HEK293 (cell line): ENCODE measurements at regions not wholly inside any gene's neighbourhood (a gene's known extent, or its start where the extent isn't known, plus 50 kb on each side); places are given as distances from the start of the nearest gene placed in this dataset.

Experiments used
- IKZF3 ChIP-seq: fragments of 450-650 bp; IDR thresholded peaks from 2 replicates; pipeline ENCODE4 v1.5.0; 2018; ENCODE audit warnings: missing biosample characterization, mild to moderate bottlenecking, missing genetic modification characterization, moderate library complexity
- MEIS1 ChIP-seq: sonication (generic); formaldehyde crosslinking; IDR thresholded peaks from 2 replicates; pipeline ENCODE4 v1.8.1; 2022; ENCODE audit warnings: missing genetic modification reagents, mild to moderate bottlenecking, borderline replicate concordance
- RBAK ChIP-seq: fragments of 450-650 bp; formaldehyde crosslinking; IDR thresholded peaks from 2 replicates; pipeline ENCODE4 v1.5.1; 2016; ENCODE audit warnings: missing biosample characterization, missing genetic modification characterization
- SP2 ChIP-seq: fragments of 450-650 bp; formaldehyde crosslinking; IDR thresholded peaks from 2 replicates; pipeline ENCODE4 v1.5.1; 2016; ENCODE audit warnings: missing biosample characterization, missing genetic modification characterization
- ZBTB21 ChIP-seq: fragments of 450-650 bp; formaldehyde crosslinking; IDR thresholded peaks from 2 replicates; pipeline ENCODE4 v1.5.1; 2017; ENCODE audit warnings: missing biosample characterization, missing genetic modification characterization
- ZBTB48 ChIP-seq: fragments of 450-650 bp; formaldehyde crosslinking; IDR thresholded peaks from 2 replicates; pipeline ENCODE4 v1.5.1; 2016; ENCODE audit warnings: missing biosample characterization, missing genetic modification characterization
- ZNF112 ChIP-seq: fragments of 450-650 bp; formaldehyde crosslinking; IDR thresholded peaks from 2 replicates; pipeline ENCODE4 v1.5.0; 2017; ENCODE audit warnings: missing biosample characterization, missing genetic modification characterization
- ZNF138 ChIP-seq: fragments of 450-650 bp; formaldehyde crosslinking; IDR thresholded peaks from 2 replicates; pipeline ENCODE4 v1.5.1; 2016; ENCODE audit warnings: missing biosample characterization, missing genetic modification characterization, borderline replicate concordance
- ZNF175 ChIP-seq: fragments of 450-650 bp; formaldehyde crosslinking; IDR thresholded peaks from 2 replicates; pipeline ENCODE4 v1.5.1; 2016; ENCODE audit warnings: missing biosample characterization, missing genetic modification characterization
- ZNF19 ChIP-seq: fragments of 450-650 bp; formaldehyde crosslinking; IDR thresholded peaks from 2 replicates; pipeline ENCODE4; 2016; ENCODE audit warnings: missing biosample characterization, missing genetic modification characterization, low read depth
- ZNF2 ChIP-seq: fragments of 450-650 bp; formaldehyde crosslinking; IDR thresholded peaks from 2 replicates; pipeline ENCODE4 v1.5.1; 2016; ENCODE audit warnings: missing biosample characterization, missing genetic modification characterization
- ZNF223 ChIP-seq: fragments of 450-650 bp; formaldehyde crosslinking; IDR thresholded peaks from 2 replicates; pipeline ENCODE4 v1.5.1; 2016; ENCODE audit warnings: missing biosample characterization, missing genetic modification characterization
- ZNF311 ChIP-seq: fragments of 450-650 bp; formaldehyde crosslinking; IDR thresholded peaks from 2 replicates; pipeline ENCODE4 v1.5.1; 2017; ENCODE audit warnings: missing biosample characterization, missing genetic modification characterization, borderline replicate concordance
- ZNF404 ChIP-seq: fragments of 450-650 bp; formaldehyde crosslinking; IDR thresholded peaks from 2 replicates; pipeline ENCODE4 v1.5.1; 2017; ENCODE audit warnings: missing biosample characterization, missing genetic modification characterization
- ZNF416 ChIP-seq: fragments of 450-650 bp; formaldehyde crosslinking; IDR thresholded peaks from 2 replicates; pipeline ENCODE4 v1.5.1; 2016; ENCODE audit warnings: missing biosample characterization, missing genetic modification characterization
- ZNF473 ChIP-seq: fragments of 450-650 bp; formaldehyde crosslinking; IDR thresholded peaks from 2 replicates; pipeline ENCODE4 v1.5.1; 2017; ENCODE audit warnings: missing biosample characterization, missing genetic modification characterization
- ZNF514 ChIP-seq: fragments of 450-650 bp; formaldehyde crosslinking; IDR thresholded peaks from 2 replicates; pipeline ENCODE4 v1.5.1; 2016; ENCODE audit warnings: missing biosample characterization, missing genetic modification characterization
- ZNF654 ChIP-seq: fragments of 450-650 bp; formaldehyde crosslinking; IDR thresholded peaks from 2 replicates; pipeline ENCODE4 v1.5.1; 2016; ENCODE audit warnings: low read depth, missing biosample characterization, missing genetic modification characterization
- ZNF747 ChIP-seq: fragments of 450-650 bp; formaldehyde crosslinking; IDR thresholded peaks from 2 replicates; pipeline ENCODE4 v1.5.1; 2016; ENCODE audit warnings: missing biosample characterization, missing genetic modification characterization
- ZNF837 ChIP-seq: fragments of 450-650 bp; formaldehyde crosslinking; IDR thresholded peaks from 2 replicates; pipeline ENCODE4 v1.5.1; 2016; ENCODE audit warnings: missing biosample characterization, missing genetic modification characterization
- ZNF843 ChIP-seq: fragments of 450-650 bp; formaldehyde crosslinking; IDR thresholded peaks from 2 replicates; pipeline ENCODE4 v1.5.1; 2016; ENCODE audit warnings: missing biosample characterization, missing genetic modification characterization
- TF ChIP-seq, protein P1 (sequence below): fragments of 450-650 bp; formaldehyde crosslinking; IDR thresholded peaks from 2 replicates; pipeline ENCODE4 v1.5.1; 2016; ENCODE audit warnings: missing biosample characterization, missing genetic modification characterization
- TF ChIP-seq, protein P2 (sequence below): fragments of 450-650 bp; formaldehyde crosslinking; IDR thresholded peaks from 2 replicates; pipeline ENCODE4 v1.5.1; 2016; ENCODE audit warnings: missing biosample characterization, missing genetic modification characterization
- TF ChIP-seq, protein P3 (sequence below): fragments of 450-650 bp; formaldehyde crosslinking; IDR thresholded peaks from 2 replicates; pipeline ENCODE4 v1.5.1; 2016; ENCODE audit warnings: missing biosample characterization, missing genetic modification characterization
- TF ChIP-seq, protein P4 (sequence below): fragments of 450-650 bp; formaldehyde crosslinking; IDR thresholded peaks from 2 replicates; pipeline ENCODE4 v1.5.1; 2016; ENCODE audit warnings: missing biosample characterization, missing genetic modification characterization, borderline replicate concordance

DNA sequence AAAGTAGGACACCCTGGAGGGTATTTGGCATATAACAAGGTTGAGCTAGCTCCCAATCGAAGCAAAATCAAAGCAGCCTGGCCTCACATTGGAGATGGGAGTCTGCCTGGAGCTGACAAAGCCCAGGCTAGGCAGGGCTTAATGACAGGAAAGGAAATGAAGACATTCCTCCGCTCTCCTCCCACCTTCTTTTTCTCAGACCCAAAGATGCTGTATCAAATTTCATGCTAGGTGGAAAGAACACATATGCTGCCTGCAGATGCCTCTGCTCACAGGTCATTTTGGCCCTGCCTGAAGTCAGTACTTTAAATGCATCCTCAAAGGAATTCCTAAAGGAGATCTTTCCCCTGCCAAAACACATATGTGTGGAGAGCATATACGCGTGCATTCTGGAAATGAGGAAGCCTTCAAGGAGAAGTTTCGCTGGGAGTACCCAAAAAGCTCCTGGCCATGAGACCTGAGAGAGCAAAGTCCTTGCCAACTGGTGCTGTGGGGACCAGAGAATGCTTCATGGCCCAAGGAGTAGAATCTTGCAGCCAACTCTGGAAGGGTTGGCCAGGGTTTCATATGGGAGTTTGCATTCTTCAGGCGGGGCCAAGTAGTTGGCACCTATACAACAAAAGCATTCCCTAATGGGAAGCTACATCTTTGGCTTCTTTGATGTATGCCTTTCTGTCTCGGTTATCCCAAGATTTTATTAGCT, 88.0 kb downstream of the AQP4 start (continued):
- no peak for TF ChIP-seq ZNF2 (tag by site-specific recombination)
- TF ChIP-seq, protein P1, sequence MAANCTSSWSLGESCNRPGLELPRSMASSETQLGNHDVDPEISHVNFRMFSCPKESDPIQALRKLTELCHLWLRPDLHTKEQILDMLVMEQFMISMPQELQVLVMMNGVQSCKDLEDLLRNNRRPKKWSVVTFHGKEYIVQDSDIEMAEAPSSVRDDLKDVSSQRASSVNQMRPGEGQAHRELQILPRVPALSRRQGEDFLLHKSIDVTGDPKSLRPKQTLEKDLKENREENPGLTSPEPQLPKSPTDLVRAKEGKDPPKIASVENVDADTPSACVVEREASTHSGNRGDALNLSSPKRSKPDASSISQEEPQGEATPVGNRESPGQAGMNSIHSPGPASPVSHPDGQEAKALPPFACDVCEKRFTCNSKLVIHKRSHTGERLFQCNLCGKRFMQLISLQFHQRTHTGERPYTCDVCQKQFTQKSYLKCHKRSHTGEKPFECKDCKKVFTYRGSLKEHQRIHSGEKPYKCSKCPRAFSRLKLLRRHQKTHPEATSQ: no peak
- TF ChIP-seq ZNF514 (tag by site-specific recombination): no peak
- no peak for TF ChIP-seq ZNF311 (tag by site-specific recombination)
- TF ChIP-seq, protein P2, sequence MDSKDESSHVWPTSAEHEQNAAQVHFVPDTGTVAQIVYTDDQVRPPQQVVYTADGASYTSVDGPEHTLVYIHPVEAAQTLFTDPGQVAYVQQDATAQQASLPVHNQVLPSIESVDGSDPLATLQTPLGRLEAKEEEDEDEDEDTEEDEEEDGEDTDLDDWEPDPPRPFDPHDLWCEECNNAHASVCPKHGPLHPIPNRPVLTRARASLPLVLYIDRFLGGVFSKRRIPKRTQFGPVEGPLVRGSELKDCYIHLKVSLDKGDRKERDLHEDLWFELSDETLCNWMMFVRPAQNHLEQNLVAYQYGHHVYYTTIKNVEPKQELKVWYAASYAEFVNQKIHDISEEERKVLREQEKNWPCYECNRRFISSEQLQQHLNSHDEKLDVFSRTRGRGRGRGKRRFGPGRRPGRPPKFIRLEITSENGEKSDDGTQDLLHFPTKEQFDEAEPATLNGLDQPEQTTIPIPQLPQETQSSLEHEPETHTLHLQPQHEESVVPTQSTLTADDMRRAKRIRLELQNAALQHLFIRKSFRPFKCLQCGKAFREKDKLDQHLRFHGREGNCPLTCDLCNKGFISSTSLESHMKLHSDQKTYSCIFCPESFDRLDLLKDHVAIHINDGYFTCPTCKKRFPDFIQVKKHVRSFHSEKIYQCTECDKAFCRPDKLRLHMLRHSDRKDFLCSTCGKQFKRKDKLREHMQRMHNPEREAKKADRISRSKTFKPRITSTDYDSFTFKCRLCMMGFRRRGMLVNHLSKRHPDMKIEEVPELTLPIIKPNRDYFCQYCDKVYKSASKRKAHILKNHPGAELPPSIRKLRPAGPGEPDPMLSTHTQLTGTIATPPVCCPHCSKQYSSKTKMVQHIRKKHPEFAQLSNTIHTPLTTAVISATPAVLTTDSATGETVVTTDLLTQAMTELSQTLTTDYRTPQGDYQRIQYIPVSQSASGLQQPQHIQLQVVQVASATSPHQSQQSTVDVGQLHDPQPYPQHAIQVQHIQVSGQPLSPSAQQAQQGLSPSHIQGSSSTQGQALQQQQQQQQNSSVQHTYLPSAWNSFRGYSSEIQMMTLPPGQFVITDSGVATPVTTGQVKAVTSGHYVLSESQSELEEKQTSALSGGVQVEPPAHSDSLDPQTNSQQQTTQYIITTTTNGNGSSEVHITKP (tag by site-specific recombination): peak; percentile 46
- TF ChIP-seq, protein P3, sequence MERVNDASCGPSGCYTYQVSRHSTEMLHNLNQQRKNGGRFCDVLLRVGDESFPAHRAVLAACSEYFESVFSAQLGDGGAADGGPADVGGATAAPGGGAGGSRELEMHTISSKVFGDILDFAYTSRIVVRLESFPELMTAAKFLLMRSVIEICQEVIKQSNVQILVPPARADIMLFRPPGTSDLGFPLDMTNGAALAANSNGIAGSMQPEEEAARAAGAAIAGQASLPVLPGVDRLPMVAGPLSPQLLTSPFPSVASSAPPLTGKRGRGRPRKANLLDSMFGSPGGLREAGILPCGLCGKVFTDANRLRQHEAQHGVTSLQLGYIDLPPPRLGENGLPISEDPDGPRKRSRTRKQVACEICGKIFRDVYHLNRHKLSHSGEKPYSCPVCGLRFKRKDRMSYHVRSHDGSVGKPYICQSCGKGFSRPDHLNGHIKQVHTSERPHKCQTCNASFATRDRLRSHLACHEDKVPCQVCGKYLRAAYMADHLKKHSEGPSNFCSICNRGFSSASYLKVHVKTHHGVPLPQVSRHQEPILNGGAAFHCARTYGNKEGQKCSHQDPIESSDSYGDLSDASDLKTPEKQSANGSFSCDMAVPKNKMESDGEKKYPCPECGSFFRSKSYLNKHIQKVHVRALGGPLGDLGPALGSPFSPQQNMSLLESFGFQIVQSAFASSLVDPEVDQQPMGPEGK (tag by site-specific recombination): no peak
- TF ChIP-seq SP2 (tag by site-specific recombination): no peak
- TF ChIP-seq IKZF3 (tag by site-specific recombination): no peak
- no peak for TF ChIP-seq ZNF112 (tag by site-specific recombination)
- TF ChIP-seq RBAK (tag by site-specific recombination): no peak
- TF ChIP-seq ZBTB48 (tag by site-specific recombination): no peak
- TF ChIP-seq ZNF473 (tag by site-specific recombination): no peak
- no peak for TF ChIP-seq ZNF138
- TF ChIP-seq ZNF223 (tag by site-specific recombination): no peak
- TF ChIP-seq ZNF654 (tag by site-specific recombination): no peak
- no peak for TF ChIP-seq ZBTB21
- no peak for TF ChIP-seq ZNF175 (tag by site-specific recombination)
- no peak for TF ChIP-seq ZNF416 (tag by site-specific recombination)
- TF ChIP-seq, protein P4, sequence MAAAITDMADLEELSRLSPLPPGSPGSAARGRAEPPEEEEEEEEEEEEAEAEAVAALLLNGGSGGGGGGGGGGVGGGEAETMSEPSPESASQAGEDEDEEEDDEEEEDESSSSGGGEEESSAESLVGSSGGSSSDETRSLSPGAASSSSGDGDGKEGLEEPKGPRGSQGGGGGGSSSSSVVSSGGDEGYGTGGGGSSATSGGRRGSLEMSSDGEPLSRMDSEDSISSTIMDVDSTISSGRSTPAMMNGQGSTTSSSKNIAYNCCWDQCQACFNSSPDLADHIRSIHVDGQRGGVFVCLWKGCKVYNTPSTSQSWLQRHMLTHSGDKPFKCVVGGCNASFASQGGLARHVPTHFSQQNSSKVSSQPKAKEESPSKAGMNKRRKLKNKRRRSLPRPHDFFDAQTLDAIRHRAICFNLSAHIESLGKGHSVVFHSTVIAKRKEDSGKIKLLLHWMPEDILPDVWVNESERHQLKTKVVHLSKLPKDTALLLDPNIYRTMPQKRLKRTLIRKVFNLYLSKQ (tag by site-specific recombination): no peak
- no peak for TF ChIP-seq MEIS1 (CRISPR knock-in tag)
- no peak for TF ChIP-seq ZNF404
- TF ChIP-seq ZNF843: 0 out of 2 replicates have a peak, but pooled peaks have one; percentile 20
- no peak for TF ChIP-seq ZNF837 (tag by site-specific recombination)
- no peak for TF ChIP-seq ZNF747 (tag by site-specific recombination)
- no peak for TF ChIP-seq ZNF19 (tag by site-specific recombination)
